ENCODE measurements at regions not wholly inside any gene's neighbourhood (a gene's known extent, or its start where the extent isn't known, plus 50 kb on each side); places are given as distances from the start of the nearest gene placed in this dataset.
A peak's percentile ranks its signal among the peaks of the same experiment; 100 is the strongest.

GRCh38 chrX:131827935-131828334, 195.2 kb upstream of the STK26 start:
- TF ChIP-seq CTCF (IDR thresholded peaks at IDR 0.05) (peak; percentile 57), MAX (IDR thresholded peaks at IDR 0.05; ENCODE audit: low read depth) (no peak), FOXJ3 (CRISPR knock-in tag; IDR thresholded peaks at IDR 0.05) (no peak), POLR2AphosphoS5 (IDR thresholded peaks at IDR 0.05; ENCODE audit: low read depth, low read length) (no peak), MXI1 (IDR thresholded peaks at IDR 0.05; ENCODE audit: low read depth, low read length) (no peak), RAD21 (IDR thresholded peaks at IDR 0.05; ENCODE audit: low read length) (peak; percentile 55), RCOR1 (IDR thresholded peaks at IDR 0.05; ENCODE audit: low read length) (no peak), FOSL2 (IDR thresholded peaks at IDR 0.05; ENCODE audit: borderline replicate concordance, low read depth) (no peak), RFX5 (IDR thresholded peaks at IDR 0.05; ENCODE audit: low read length) (no peak), PBX3 (IDR thresholded peaks at IDR 0.05) (no peak)

Data from SK-N-SH (cell line).